Fibroblast of lung (primary cell): ENCODE measurements at regions not wholly inside any gene's neighbourhood (a gene's known extent, or its start where the extent isn't known, plus 50 kb on each side); places are given as distances from the start of the nearest gene placed in this dataset.

Experiments used
- DNase-seq, 2 donors: peaks; one replicate each; pipeline versions ENCODE4 v3.0.0 to v3.0.0-alpha.2; 2010; ENCODE audit warnings: low read depth in 2 of 2
- H2AFZ ChIP-seq: 2 replicates; pipeline ENCODE4 v1.5.1; 2012; ENCODE audit warnings: low read length, control low read depth, inconsistent platforms
- H3K27ac ChIP-seq: 2 replicates; pipeline ENCODE4 v1.5.1; 2011; ENCODE audit warnings: low read length, control low read depth; ENCODE audit not compliant: insufficient read depth
- H3K27me3 ChIP-seq: 2 replicates; pipeline ENCODE4 v1.5.1; 2011; ENCODE audit warnings: mild to moderate bottlenecking, low read length; ENCODE audit not compliant: control insufficient read depth, insufficient read depth
- H3K36me3 ChIP-seq: 2 replicates; pipeline ENCODE4 v1.5.1; 2011; ENCODE audit warnings: low read length; ENCODE audit not compliant: control insufficient read depth, insufficient read depth
- H3K4me1 ChIP-seq: 2 replicates; pipeline ENCODE4 v1.5.1; 2011; ENCODE audit warnings: low read length; ENCODE audit not compliant: control insufficient read depth, insufficient read depth; ENCODE audit errors: extremely low read depth
- H3K4me2 ChIP-seq: 2 replicates; pipeline ENCODE4 v1.5.1; 2011; ENCODE audit warnings: low read length, control low read depth; ENCODE audit not compliant: insufficient read depth; ENCODE audit errors: extremely low read depth
- H3K4me3 ChIP-seq, 4 experiments: fragments of 200-600 bp in 1 of 4; sonication (generic) in 1 of 4; replicated peaks in 1 of 4; 2 replicates each; pipeline ENCODE4 v1.5.1; 2011 to 2016; ENCODE audit warnings: low read length in 4 of 4, low read depth in 3 of 4, mild to moderate bottlenecking in 3 of 4, control low read depth in 2 of 4, inconsistent platforms in 1 of 4, mixed read lengths in 1 of 4; ENCODE audit not compliant: insufficient read depth in 1 of 4; ENCODE audit errors: control extremely low read depth in 1 of 4
- H3K79me2 ChIP-seq: 2 replicates; pipeline ENCODE4 v1.5.1; 2012; ENCODE audit warnings: mild to moderate bottlenecking, low read length, inconsistent platforms; ENCODE audit not compliant: control insufficient read depth, insufficient read depth
- H3K9ac ChIP-seq: 2 replicates; pipeline ENCODE4 v1.5.1; 2011; ENCODE audit warnings: mild to moderate bottlenecking, low read length, control low read depth; ENCODE audit not compliant: insufficient read depth
- H3K9me3 ChIP-seq: 2 replicates; pipeline ENCODE4 v1.5.1; 2012; ENCODE audit warnings: low read depth, low read length; ENCODE audit not compliant: control insufficient read depth, insufficient read depth
- H4K20me1 ChIP-seq: 2 replicates; pipeline ENCODE4 v1.5.1; 2011; ENCODE audit warnings: low read length; ENCODE audit not compliant: control insufficient read depth, insufficient read depth; ENCODE audit errors: extremely low read depth
- CTCF ChIP-seq, 2 donors: IDR thresholded peaks in 1 of 2; conservative IDR thresholded peaks in 1 of 2; 1 replicate in 1 of 2; 2 replicates in 1 of 2; pipeline ENCODE4 v1.5.1; 2011 to 2012; ENCODE audit warnings: low read length in 2 of 2, control low read depth in 1 of 2, inconsistent platforms in 1 of 2, low read depth in 1 of 2, mild to moderate bottlenecking in 1 of 2
- EZH2 ChIP-seq: IDR thresholded peaks from 2 replicates; pipeline ENCODE4 v1.5.1; 2012; ENCODE audit warnings: low read length, control low read depth, mild to moderate bottlenecking; ENCODE audit errors: missing control alignments

DNA sequence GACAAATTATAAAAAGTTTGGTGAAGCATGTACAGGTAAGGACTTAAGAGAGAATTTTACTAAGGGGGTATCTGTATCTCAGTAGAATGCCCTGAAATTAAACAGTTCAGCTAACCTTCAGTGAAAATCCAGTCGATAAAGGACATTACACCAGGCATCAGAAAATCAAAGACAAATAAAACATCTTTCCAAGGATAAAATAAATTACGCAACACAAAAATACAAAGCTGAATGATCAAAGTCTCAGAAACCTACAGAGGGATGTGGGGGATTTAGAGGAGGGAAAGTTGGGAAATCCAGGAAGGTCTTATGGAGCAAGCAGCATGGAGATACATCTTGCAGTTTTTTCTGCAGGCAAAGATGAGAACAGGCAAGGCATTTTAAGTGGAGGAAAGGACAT lies 384.1 kb downstream of the TNS1 start:
- H3K79me2 ChIP-seq = no peaks in the 10 kb centered on the region

DNA sequence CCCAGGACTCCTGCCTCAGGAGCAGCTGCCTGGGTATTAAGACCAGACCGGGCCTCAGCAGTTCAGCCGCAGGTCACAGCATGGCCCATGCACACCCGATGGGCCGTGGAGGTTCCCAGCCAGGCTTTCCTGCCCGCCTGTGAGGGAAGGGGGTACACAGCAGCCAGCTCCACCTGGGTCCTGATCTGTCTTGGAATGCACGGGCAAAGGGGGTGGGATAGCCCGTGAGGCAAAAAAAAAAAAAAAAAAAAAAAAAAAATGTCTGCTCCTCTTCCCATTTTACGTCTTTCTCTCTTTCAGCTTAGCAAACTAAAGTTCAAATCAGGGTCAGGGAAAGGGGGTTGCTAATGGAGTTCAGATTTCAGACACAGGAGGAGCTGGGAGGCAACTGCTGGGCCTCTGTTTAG lies 385.2 kb downstream of the TNS1 start:
- no peaks in the 10 kb centered on the region for H3K36me3 ChIP-seq
- H3K27me3 ChIP-seq = peaks cover 2% of the 10 kb centered on the region
- H3K79me2 ChIP-seq = no peaks in the 10 kb centered on the region
- H3K9me3 ChIP-seq = no peaks in the 10 kb centered on the region
- no peak overlapping the region for H3K4me2 ChIP-seq
- peak; percentile 6 to 24 for DNase-seq
- H3K9ac ChIP-seq = no peak overlapping the region
- no peak overlapping the region for H2AFZ ChIP-seq
- TF ChIP-seq CTCF (conservative IDR thresholded peaks at IDR 0.05 in 1 of 2, IDR thresholded peaks at IDR 0.05 in 1 of 2; ENCODE audit: low read depth in 1 of 2, low read length in 2 of 2) = no peak
- TF ChIP-seq EZH2 = no peak
- no peaks in the 10 kb centered on the region for H4K20me1 ChIP-seq
- no peak overlapping the region for H3K4me3 ChIP-seq
- no peak overlapping the region for H3K27ac ChIP-seq
- H3K4me1 ChIP-seq = peaks cover 6% of the 10 kb centered on the region

More for the DNA sequence above, 384.1 kb downstream of the TNS1 start:
- Histone ChIP-seq H3K4me2 (no peak overlapping the region), H3K4me1 (peaks cover 6% of the 10 kb centered on the region), H2AFZ (no peak overlapping the region), H3K27me3 (peaks cover 2% of the 10 kb centered on the region), H3K36me3 (no peaks in the 10 kb centered on the region), H3K4me3 (no peak overlapping the region), H4K20me1 (no peaks in the 10 kb centered on the region), H3K27ac (no peak overlapping the region), H3K9ac (no peak overlapping the region), H3K9me3 (no peaks in the 10 kb centered on the region)
- TF ChIP-seq CTCF (conservative IDR thresholded peaks at IDR 0.05 in 1 of 2, IDR thresholded peaks at IDR 0.05 in 1 of 2; ENCODE audit: low read depth in 1 of 2, low read length in 2 of 2) = no peak
- no peak for DNase-seq

DNA sequence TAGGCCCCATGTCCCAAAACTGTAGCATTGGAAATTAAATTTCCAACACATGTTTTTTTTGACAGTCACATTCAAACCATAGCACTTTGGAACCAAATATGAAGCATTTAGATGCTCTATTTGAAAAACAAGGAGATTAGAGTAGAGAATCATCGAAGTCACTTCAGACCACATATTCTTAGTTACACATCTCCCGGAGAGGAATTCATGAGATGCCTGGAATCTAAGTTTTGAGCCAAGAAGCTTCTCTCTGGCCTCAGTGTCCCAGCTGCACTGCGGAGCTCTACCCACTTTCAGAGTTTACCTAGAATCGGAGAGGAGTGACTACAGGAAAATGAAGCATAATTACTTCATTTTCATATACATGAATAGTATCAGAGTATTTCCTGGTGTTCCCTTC lies 385.9 kb downstream of the TNS1 start:
- no peaks in the 10 kb centered on the region for H3K9me3 ChIP-seq
- H3K27me3 ChIP-seq = peaks cover 7% of the 10 kb centered on the region
- DNase-seq = peak in 1 of 2 donors; percentile 81
- H2AFZ ChIP-seq = no peak overlapping the region
- no peak overlapping the region for H3K9ac ChIP-seq
- H4K20me1 ChIP-seq = no peaks in the 10 kb centered on the region
- TF ChIP-seq CTCF (conservative IDR thresholded peaks at IDR 0.05 in 1 of 2, IDR thresholded peaks at IDR 0.05 in 1 of 2; ENCODE audit: low read depth in 1 of 2, low read length in 2 of 2) (no peak), EZH2 (no peak)
- H3K4me3 ChIP-seq = no peak overlapping the region
- no peaks in the 10 kb centered on the region for H3K36me3 ChIP-seq
- H3K79me2 ChIP-seq = no peaks in the 10 kb centered on the region
- H3K4me2 ChIP-seq = no peak overlapping the region
- H3K27ac ChIP-seq = no peak overlapping the region
- H3K4me1 ChIP-seq = peaks cover under 1% of the 10 kb centered on the region
